MM.1S (cell line): ENCODE measurements at regions not wholly inside any gene's neighbourhood (a gene's known extent, or its start where the extent isn't known, plus 50 kb on each side); places are given as distances from the start of the nearest gene placed in this dataset.

ENCODE experiments used
- CTCF ChIP-seq: fragments of 300-600 bp; sonication (generic); IDR thresholded peaks from 2 replicates; pipeline ENCODE4 v1.5.1; 2016; ENCODE audit warnings: antibody characterized with exemption, low read length, mixed read lengths
- EZH2phosphoT487 ChIP-seq: fragments of 300-600 bp; sonication (generic); IDR thresholded peaks from 2 replicates; pipeline ENCODE4 v1.6.1; 2018; ENCODE audit warnings: antibody characterized with exemption, low read length

GRCh38 chr10:117710181-117710798 lies 167.7 kb downstream of the EMX2 start:
- no peak for TF ChIP-seq EZH2phosphoT487
- no peak for TF ChIP-seq CTCF
